ENCODE measurements at regions not wholly inside any gene's neighbourhood (a gene's known extent, or its start where the extent isn't known, plus 50 kb on each side); places are given as distances from the start of the nearest gene placed in this dataset.
A peak's percentile ranks its signal among the peaks of the same experiment; 100 is the strongest.

GRCh38 chr2:16496426-16497388 lies 168.9 kb downstream of the CYRIA start:
- no peak for DNase-seq

DNA sequence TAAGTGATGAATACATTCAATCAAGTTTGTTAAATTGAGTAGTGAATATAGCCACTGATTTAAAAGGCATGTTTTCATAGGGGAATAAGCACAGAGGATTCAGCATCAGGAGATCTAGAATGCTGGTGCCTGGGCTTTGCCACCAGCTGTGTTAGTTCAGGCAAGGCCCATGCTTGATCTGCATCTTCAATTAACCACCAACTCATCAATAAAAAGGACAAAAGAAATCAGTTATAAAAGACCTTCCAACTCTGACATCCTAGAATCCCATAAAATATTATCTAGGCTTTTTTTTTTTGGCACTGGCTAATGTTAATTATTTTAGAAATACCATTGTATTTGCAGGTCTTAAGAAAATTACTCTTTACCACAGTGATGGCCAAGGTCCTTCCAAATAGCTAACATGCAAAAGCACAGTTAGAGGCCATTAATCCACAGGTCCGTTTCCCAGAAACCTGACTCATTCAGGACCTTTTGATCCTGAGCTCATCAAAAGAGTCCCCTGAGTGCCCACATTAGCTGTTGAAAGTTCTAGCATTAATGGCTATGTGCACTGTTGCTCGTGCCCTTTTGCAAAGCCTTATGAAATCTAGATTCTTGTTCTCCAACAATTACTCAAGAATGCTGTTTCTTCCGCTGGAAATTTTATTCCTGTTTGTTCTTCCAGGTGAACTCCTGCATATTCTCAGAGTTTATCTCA lies 170.0 kb downstream of the CYRIA start:
- no peak for DNase-seq

GRCh38 chr2:16494836-16495508 lies 170.7 kb downstream of the CYRIA start:
- no peak for DNase-seq

DNA sequence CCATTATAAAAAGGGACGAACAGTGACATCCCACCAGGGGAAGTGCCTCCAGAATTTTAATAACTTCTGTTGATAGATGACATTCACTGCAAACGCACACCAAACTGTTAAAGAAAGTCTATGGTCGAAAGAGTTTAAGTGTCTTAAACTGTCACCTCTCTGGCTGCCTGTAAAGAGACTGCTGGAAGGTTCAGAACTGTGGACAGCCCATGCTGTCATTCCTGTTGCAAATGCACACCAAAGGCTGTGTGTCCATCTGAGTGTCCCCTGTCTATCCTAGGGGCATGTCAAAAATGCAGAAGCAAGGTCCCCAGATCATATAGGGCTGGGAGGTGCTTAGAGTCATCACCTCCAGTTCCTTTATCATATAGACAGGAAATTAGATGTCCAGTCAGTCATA lies 171.8 kb downstream of the CYRIA start:
- no peak for DNase-seq

- DNase-seq, result peak; percentile 29
These were observed 177.9 kb downstream of the CYRIA start for GRCh38 chr2:16487686-16488085.

GRCh38 chr2:16485251-16485650 lies 180.4 kb downstream of the CYRIA start:
- no peak for DNase-seq

DNA sequence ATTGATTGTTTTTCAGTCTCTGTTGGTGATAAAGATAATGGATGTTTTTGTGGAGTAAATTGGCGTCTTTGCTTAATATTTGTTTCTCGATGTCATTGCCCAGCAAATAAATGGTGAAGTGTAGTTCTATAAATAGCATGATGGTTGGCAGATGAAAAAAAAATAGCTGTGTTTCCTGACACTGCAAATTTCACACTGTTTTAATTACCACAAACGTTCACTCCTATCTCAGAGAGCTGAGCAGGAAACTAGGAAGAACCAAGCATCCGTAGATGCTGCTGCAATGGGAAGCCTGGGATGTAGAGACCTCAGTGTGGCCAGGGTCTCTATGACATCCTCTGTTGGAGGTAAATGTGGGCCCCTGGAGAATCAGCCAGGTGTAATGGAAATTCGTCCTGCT lies 183.2 kb downstream of the CYRIA start:
- no peak for DNase-seq

DNA sequence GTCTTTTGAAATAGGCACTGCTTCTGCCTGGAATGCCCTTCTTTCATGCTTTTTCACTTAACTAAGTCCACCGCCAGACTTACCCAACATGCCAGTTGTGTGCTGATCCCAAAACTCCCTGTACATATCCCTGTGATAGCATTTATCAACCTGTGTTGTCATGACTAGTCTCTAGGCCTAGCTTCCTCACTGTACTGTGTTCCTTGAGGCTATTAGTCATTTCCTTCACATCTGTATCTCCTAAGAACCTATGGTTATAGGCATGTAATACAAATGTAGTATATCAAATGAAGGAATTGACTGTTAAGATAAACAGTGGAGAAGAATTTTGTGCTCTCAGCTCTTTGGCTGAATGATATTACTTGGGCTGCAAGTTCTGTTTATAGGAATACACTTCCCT lies 184.3 kb downstream of the CYRIA start:
- DNase-seq, result no peak

- DNase-seq, result no peak
These were observed 185.9 kb downstream of the CYRIA start for GRCh38 chr2:16479721-16480120.

DNA sequence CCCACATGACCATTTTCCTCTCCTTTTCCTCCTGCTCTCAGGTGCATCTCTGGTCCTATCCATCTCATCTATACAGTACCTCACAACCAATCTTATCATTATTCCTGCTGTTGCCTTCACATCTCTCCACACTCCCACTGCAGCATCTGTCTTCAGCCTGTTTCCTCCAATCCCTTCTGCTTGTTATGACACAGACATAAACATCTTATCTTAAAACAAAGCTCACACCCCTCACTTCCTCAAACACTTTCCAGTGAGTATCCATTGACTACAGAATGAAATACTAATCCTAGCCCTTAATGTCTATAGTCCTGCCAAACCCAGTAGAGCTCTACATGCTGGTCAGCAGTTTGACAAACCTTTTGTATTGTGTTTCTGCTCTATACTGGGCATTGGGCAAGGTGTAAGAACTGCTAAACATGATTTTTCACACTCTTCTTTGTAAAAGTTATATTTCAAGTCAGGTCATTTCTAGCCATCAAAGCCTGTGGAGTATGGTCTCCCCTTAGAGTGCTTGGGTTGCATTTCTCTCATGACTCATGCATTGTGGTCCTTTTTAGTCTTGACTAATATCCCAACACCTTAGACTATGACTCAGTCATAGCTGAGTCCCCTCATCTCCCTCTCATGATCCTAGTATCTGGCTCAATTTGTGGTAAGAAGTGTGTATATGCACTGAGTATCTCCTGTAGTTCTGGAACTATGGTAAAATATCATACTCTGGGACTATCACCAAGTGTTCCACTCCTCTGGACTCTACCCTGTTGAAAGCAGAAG lies 187.0 kb downstream of the CYRIA start:
- no peak for DNase-seq

GRCh38 chr2:16477648-16478047 lies 188.0 kb downstream of the CYRIA start:
- no peak for DNase-seq

- no peak for DNase-seq
These were observed 188.8 kb downstream of the CYRIA start for GRCh38 chr2:16476866-16477265.

DNA sequence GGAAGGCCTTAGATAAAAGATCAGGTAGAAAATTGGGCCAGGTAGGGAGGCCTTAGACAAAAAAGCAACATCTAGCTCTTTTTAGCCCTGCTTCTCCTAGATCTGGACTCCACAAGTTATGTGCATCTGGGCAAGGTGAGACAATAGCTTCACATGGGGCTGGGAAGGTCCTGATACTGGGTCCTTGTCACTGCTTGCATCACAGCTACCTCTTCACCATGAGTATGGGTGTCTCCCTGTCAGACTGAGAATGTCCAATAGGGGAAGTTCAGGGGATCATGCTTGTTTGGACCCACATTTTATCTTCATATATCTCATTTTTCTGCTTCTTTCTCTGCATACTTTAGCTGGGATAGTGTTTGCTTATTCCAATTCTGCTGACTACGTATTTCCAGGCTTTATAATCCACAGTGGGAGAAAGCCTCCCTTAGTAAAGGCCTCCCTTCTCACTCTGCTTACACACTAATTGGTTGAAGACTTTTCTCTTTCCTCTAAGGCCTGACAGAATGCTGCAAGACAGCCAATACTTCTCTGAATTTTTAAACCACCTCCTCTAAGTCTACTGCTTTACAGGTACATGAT lies 189.6 kb downstream of the CYRIA start:
- DNase-seq, result no peak

- no peak for DNase-seq
These were observed 190.0 kb downstream of the CYRIA start for GRCh38 chr2:16475586-16475985.

DNA sequence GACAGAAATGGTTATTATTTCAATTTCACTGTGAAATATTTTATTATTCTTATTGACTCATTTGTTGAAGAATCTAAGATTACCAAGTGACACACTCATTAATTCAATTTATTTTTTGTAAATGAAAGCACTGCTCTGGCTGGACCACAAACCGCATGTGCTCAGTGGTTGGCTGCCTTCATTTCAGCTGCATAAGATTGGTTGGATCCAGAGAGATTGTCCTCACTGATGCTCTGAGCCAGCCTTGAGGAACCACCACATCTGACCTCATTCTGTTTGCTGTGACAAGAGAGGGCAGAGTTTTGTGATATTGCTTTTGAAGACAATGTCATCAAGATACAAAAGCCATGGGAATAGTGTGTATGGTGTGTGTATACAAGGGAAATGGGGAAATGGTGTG lies 192.1 kb downstream of the CYRIA start:
- no peak for DNase-seq

- no peak for DNase-seq
These were observed 194.6 kb downstream of the CYRIA start for GRCh38 chr2:16470936-16471490.

- DNase-seq, result no peak
These were observed 198.8 kb downstream of the CYRIA start for GRCh38 chr2:16466821-16467151.

GRCh38 chr2:16466133-16466820 lies 199.4 kb downstream of the CYRIA start:
- no peak for DNase-seq

- no peak for DNase-seq
These were observed 201.0 kb downstream of the CYRIA start for GRCh38 chr2:16464641-16465040.

DNA sequence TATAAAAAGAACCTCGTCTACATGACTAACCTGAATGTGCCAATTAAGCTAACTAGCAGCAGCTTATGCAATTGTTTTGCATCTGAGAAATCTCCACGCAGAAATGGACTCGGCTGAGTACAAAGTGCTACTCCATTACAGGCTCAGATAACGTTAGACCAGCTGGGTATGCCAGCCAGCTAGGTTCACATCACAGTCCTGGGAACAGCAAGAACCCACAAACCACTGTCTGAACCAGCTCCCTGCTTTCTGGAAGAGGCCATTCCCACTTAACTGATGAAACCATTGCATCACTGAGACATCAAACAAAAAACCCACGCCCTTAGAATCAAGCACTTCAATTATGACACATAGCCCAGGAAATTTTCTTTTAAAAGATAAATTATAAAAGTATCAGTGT lies 202.7 kb downstream of the CYRIA start:
- DNase-seq, result no peak

GRCh38 chr2:16461672-16462071 lies 204.0 kb downstream of the CYRIA start:
- DNase-seq, result no peak

- DNase-seq, result no peak
These were observed 206.0 kb downstream of the CYRIA start for GRCh38 chr2:16459606-16460005.

Data from DMS79 (cell line).